ENCODE measurements at regions not wholly inside any gene's neighbourhood (a gene's known extent, or its start where the extent isn't known, plus 50 kb on each side); places are given as distances from the start of the nearest gene placed in this dataset.

GRCh38 chr12:132417741-132418140 is 72.2 kb upstream of the FBRSL1 start:
- no peak overlapping the region for H3K4me3 Mint-ChIP-seq
- no peaks in the 10 kb centered on the region for H3K36me3 Mint-ChIP-seq
- no peaks in the 10 kb centered on the region for H3K9me3 Mint-ChIP-seq
- peaks cover 4% of the 10 kb centered on the region for H3K4me1 Mint-ChIP-seq
- H3K27ac Mint-ChIP-seq: no peak overlapping the region
- H3K27me3 Mint-ChIP-seq (ENCODE audit: low read depth): peaks cover 68% of the 10 kb centered on the region
- DNase-seq (ENCODE audit: low spot score in 2 of 2, unreplicated experiment in 2 of 2): no peak
- TF ChIP-seq, protein P1, sequence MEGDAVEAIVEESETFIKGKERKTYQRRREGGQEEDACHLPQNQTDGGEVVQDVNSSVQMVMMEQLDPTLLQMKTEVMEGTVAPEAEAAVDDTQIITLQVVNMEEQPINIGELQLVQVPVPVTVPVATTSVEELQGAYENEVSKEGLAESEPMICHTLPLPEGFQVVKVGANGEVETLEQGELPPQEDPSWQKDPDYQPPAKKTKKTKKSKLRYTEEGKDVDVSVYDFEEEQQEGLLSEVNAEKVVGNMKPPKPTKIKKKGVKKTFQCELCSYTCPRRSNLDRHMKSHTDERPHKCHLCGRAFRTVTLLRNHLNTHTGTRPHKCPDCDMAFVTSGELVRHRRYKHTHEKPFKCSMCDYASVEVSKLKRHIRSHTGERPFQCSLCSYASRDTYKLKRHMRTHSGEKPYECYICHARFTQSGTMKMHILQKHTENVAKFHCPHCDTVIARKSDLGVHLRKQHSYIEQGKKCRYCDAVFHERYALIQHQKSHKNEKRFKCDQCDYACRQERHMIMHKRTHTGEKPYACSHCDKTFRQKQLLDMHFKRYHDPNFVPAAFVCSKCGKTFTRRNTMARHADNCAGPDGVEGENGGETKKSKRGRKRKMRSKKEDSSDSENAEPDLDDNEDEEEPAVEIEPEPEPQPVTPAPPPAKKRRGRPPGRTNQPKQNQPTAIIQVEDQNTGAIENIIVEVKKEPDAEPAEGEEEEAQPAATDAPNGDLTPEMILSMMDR (IDR thresholded peaks at IDR 0.05; ENCODE audit: unreplicated experiment): no peak

DNA sequence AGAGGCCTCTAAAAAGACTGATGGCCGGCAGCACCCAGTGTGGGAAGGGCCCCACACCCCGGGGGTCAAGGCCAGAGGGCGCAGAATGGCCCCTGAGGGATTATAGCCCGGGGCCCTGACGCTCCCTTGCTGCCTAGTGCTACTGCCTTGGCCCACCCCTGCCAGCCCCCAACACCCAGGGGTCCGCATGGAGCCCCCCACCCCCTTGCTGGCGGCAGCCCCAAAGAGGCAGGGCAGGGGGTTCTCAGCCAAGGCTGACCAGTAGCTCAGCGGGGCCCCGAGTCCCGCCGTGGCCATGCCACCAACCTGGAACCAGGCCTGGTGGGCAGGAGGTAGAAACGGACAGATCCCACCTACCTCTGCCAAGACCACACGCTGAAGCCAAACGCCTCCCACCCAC is 73.1 kb upstream of the FBRSL1 start:
- Mint-ChIP-seq H3K27ac (no peak overlapping the region), H3K4me3 (no peak overlapping the region), H3K36me3 (no peaks in the 10 kb centered on the region), H3K4me1 (no peaks in the 10 kb centered on the region), H3K27me3 (ENCODE audit: low read depth) (peaks cover 59% of the 10 kb centered on the region), H3K9me3 (no peaks in the 10 kb centered on the region)
- TF ChIP-seq, protein P1 (IDR thresholded peaks at IDR 0.05; ENCODE audit: unreplicated experiment): no peak
- no peak for DNase-seq (ENCODE audit: low spot score in 2 of 2, unreplicated experiment in 2 of 2)

- TF ChIP-seq, protein P1 (IDR thresholded peaks at IDR 0.05; ENCODE audit: unreplicated experiment): no peak
- Mint-ChIP-seq H3K27ac (no peak overlapping the region), H3K4me1 (no peaks in the 10 kb centered on the region), H3K4me3 (no peak overlapping the region), H3K27me3 (ENCODE audit: low read depth) (peaks cover 56% of the 10 kb centered on the region), H3K9me3 (no peaks in the 10 kb centered on the region), H3K36me3 (no peaks in the 10 kb centered on the region)
- no peak for DNase-seq (ENCODE audit: low spot score in 2 of 2, unreplicated experiment in 2 of 2)
These were observed 73.8 kb upstream of the FBRSL1 start for GRCh38 chr12:132416121-132416673.

- H3K27me3 Mint-ChIP-seq (ENCODE audit: low read depth): peaks cover 49% of the 10 kb centered on the region
- H3K36me3 Mint-ChIP-seq: no peaks in the 10 kb centered on the region
- DNase-seq (ENCODE audit: low spot score in 2 of 2, unreplicated experiment in 2 of 2): no peak
- H3K9me3 Mint-ChIP-seq: no peaks in the 10 kb centered on the region
- H3K27ac Mint-ChIP-seq: no peak overlapping the region
- no peak overlapping the region for H3K4me3 Mint-ChIP-seq
- TF ChIP-seq, protein P1 (IDR thresholded peaks at IDR 0.05; ENCODE audit: unreplicated experiment): no peak
- H3K4me1 Mint-ChIP-seq: no peaks in the 10 kb centered on the region
These were observed 74.4 kb upstream of the FBRSL1 start for GRCh38 chr12:132415327-132416120.

DNA sequence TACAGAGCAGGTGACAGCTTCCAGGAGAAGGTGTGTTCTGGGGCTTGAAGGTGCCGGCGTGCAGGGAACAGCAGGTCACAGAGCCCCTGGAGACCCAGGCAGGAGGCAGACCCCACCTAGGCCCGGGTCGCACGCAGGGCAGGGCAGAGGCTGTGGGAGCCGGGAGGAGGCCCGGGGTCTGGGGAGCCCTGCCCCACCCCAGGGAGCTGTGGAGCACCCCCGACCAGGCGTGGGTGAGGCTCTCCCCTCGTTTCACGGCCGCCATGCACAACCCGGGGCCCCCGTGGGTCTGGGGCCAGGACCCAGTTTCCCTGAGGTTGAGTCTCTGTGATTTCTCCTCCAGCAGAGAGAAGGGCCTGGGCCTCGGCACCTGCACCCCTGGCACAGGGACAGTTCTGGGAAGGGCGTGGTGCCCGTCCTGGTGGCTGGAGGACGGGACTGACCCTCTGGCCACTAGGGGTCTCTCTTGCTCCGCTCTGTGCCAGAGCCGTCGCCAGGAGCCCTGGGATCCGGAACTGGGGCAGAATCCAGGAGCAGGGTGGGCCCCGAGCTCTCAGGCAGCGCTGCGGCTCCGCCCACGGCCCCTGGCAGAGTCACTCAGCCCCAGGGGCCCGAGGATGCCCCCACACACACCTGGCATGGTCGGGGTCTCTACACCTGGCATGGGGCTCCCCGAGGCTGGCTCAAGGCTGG is 75.2 kb upstream of the FBRSL1 start:
- DNase-seq (ENCODE audit: low spot score in 2 of 2, unreplicated experiment in 2 of 2): peak; percentile 70 to 83
- Mint-ChIP-seq H3K4me1 (no peaks in the 10 kb centered on the region), H3K4me3 (no peak overlapping the region), H3K36me3 (no peaks in the 10 kb centered on the region), H3K27me3 (ENCODE audit: low read depth) (peaks cover 42% of the 10 kb centered on the region), H3K27ac (no peak overlapping the region), H3K9me3 (no peaks in the 10 kb centered on the region)
- TF ChIP-seq, protein P1 (IDR thresholded peaks at IDR 0.05; ENCODE audit: unreplicated experiment): peak; percentile 88

Measured in mesothelial cell of epicardium (in vitro differentiated cells).